ENCODE measurements at regions not wholly inside any gene's neighbourhood (a gene's known extent, or its start where the extent isn't known, plus 50 kb on each side); places are given as distances from the start of the nearest gene placed in this dataset.

- H3K27me3 ChIP-seq (ENCODE audit: control insufficient read depth in 1 of 2, insufficient read depth in 2 of 2, low read length in 2 of 2) = no peaks in the 10 kb centered on the region
- FAIRE-seq (no peak), DNase-seq (ENCODE audit: low spot score) (no peak), ATAC-seq (no peak)
- H3K36me3 ChIP-seq (replicated peaks in 1 of 2; ENCODE audit: control insufficient read depth in 1 of 2, insufficient read depth in 2 of 2, low read length in 2 of 2) = no peaks in the 10 kb centered on the region
- H3K9ac ChIP-seq (ENCODE audit: insufficient read depth, low read depth, low read length) = no peak overlapping the region
- no peak overlapping the region for H3K27ac ChIP-seq (ENCODE audit: extremely low read length, insufficient read depth, low read length)
- no peaks in the 10 kb centered on the region for H3K9me3 ChIP-seq (ENCODE audit: low read length)
- peaks cover 12% of the 10 kb centered on the region for H3K4me1 ChIP-seq (ENCODE audit: insufficient read depth, low read length)
- no peak overlapping the region for H3K4me3 ChIP-seq (replicated peaks in 1 of 3; ENCODE audit: insufficient read depth in 1 of 3, low read depth in 2 of 3, low read length in 3 of 3)
- in situ Hi-C loops (cut with HindIII; ENCODE audit: extremely low pct_ligation_motif_present, low pct_unique_long_range_greater_than_20kb) (no loop called here), intact Hi-C loops (cut with micrococcal nuclease; ENCODE audit: unreplicated experiment) (no loop called here)
- TF ChIP-seq ZNF142 (CRISPR knock-in tag; IDR thresholded peaks at IDR 0.05) (no peak), POLR2A (IDR thresholded peaks at IDR 0.05; ENCODE audit: insufficient read depth in 1 of 2, low read depth in 2 of 2, low read length in 2 of 2) (0 out of 4 replicates have a peak, but pooled peaks of 1 of the 2 experiments have one; percentile 14)
- CTCF ChIA-PET (ENCODE audit: low intra/inter-chr PET ratio, low total read pairs) = no interaction called here
- 96% methylated on average over 11 of the region's 11 CpGs for WGBS (ENCODE audit: low lambda C conversion rate)
- no peaks in the 10 kb centered on the region for H3K79me2 ChIP-seq (ENCODE audit: insufficient read depth, low read length)
- no peak overlapping the region for H2AFZ ChIP-seq (ENCODE audit: low read length)
- no peak overlapping the region for H3K4me2 ChIP-seq (ENCODE audit: low read depth, low read length)
- BruUV-seq (replicated peaks) = no TSS peak
- no peaks in the 10 kb centered on the region for H4K20me1 ChIP-seq (ENCODE audit: insufficient read depth, low read length)
- POLR2A ChIA-PET = interaction anchor here (0.9 to 2.5 kb wide), 4 partner anchors 16 to 96 kb away, joined by 3 to 9 read pairs (median 6); no protein-coding TSS in a partner anchor
Measured at GRCh38 chr1:235054466-235054865, 74.2 kb downstream of the TOMM20 start.
